ENCODE measurements at regions not wholly inside any gene's neighbourhood (a gene's known extent, or its start where the extent isn't known, plus 50 kb on each side); places are given as distances from the start of the nearest gene placed in this dataset.

- FAIRE-seq = no peak
Measured at GRCh38 chr2:217165547-217165946, 305.7 kb upstream of the TNP1 start.

More at GRCh38 chr2:217165547-217165946, 305.7 kb upstream of the TNP1 start:
- Histone ChIP-seq H3K27ac (ENCODE audit: control insufficient read depth, insufficient read depth) (no peak overlapping the region), H3K27me3 (replicated peaks in 1 of 2; ENCODE audit: control insufficient read depth in 2 of 2, insufficient read depth in 2 of 2, low read length in 1 of 2) (no peaks in the 10 kb centered on the region), H3K36me3 (ENCODE audit: control insufficient read depth in 2 of 2, insufficient read depth in 2 of 2, low read length in 1 of 2) (no peaks in the 10 kb centered on the region), H3K4me3 (no peak overlapping the region), H3K4me1 (ENCODE audit: control insufficient read depth, insufficient read depth, low read length) (peaks cover 6% of the 10 kb centered on the region), H2AFZ (ENCODE audit: control insufficient read depth, low read depth, low read length) (no peak overlapping the region), H3K9me3 (replicated peaks; ENCODE audit: control insufficient read depth, insufficient read depth, low read length) (no peaks in the 10 kb centered on the region; the same call in 2 of the 3 replicates), H3K79me2 (ENCODE audit: control insufficient read depth, insufficient read depth, low read length) (no peaks in the 10 kb centered on the region), H3K4me2 (ENCODE audit: control insufficient read depth, insufficient read depth) (no peak overlapping the region), H4K20me1 (ENCODE audit: control insufficient read depth, insufficient read depth) (no peaks in the 10 kb centered on the region), H3K9ac (ENCODE audit: control insufficient read depth, insufficient read depth, low read length) (no peak overlapping the region)
- DNase-seq (ENCODE audit: low read depth, low spot score) (no peak), ATAC-seq (no peak)
- no TSS peak for BruUV-seq (replicated peaks)
- 0% methylated on average over 2 of the region's 2 CpGs for WGBS (ENCODE audit: insufficient coverage, insufficient replicate concordance, low lambda C conversion rate, missing lambda C conversion rate)
- RAD21 ChIA-PET (ENCODE audit: unreplicated experiment) = interaction anchor here (0.7 to 1.4 kb wide), 3 partner anchors 56 to 467 kb away, joined by 3 to 5 read pairs (median 3); no protein-coding TSS in a partner anchor
- CTCF ChIA-PET = interaction anchor here (0.6 to 1.6 kb wide), 12 partner anchors 9 to 469 kb away, joined by 3 to 8 read pairs (median 5); no protein-coding TSS in a partner anchor
- TF ChIP-seq RAD21 (IDR thresholded peaks at IDR 0.05; ENCODE audit: insufficient read depth, low read depth, low read length) (no peak), MXI1 (IDR thresholded peaks at IDR 0.05; ENCODE audit: low read depth, low read length) (no peak), HCFC1 (IDR thresholded peaks at IDR 0.05; ENCODE audit: low read length) (no peak), PML (IDR thresholded peaks at IDR 0.05; ENCODE audit: low read length) (no peak), E4F1 (IDR thresholded peaks at IDR 0.05; ENCODE audit: borderline replicate concordance, partially characterized antibody) (no peak), ZNF24 (IDR thresholded peaks at IDR 0.05) (no peak), SMAD1 (IDR thresholded peaks at IDR 0.05; ENCODE audit: low read depth, partially characterized antibody) (no peak)
- intact Hi-C loops (cut with micrococcal nuclease; ENCODE audit: unreplicated experiment) (loop anchor here (10.0 kb wide), 3 partner anchors 111 to 291 kb away; no protein-coding TSS in a partner anchor), in situ Hi-C loops (cut with MboI) (loop anchor here (10.0 kb wide), 1 partner anchor 461 kb away; no protein-coding TSS in a partner anchor)
- POLR2A ChIA-PET = no interaction called here
- SMC1A ChIA-PET (ENCODE audit: uncharacterized antibody, unreplicated experiment) = interaction anchor here (0.6 to 1.8 kb wide), 7 partner anchors 13 to 547 kb away, joined by 3 to 5 read pairs (median 3); no protein-coding TSS in a partner anchor

Data from GM12878 (cell line).